NT2/D1 (cell line): ENCODE measurements at regions not wholly inside any gene's neighbourhood (a gene's known extent, or its start where the extent isn't known, plus 50 kb on each side); places are given as distances from the start of the nearest gene placed in this dataset.
"Not testable (repeated sequence)": the region's sequence is repeated elsewhere in the genome, so short reads cannot be mapped to it uniquely, and the experiment has no call there.

Source experiments
- DNase-seq: peaks from one replicate; pipeline ENCODE4 v3.0.0-alpha.2; 2011; ENCODE audit warnings: low read depth, low spot score
- H3K27me3 ChIP-seq: 2 replicates; pipeline ENCODE4 v1.6.0; 2011; ENCODE audit warnings: mild to moderate bottlenecking; ENCODE audit not compliant: insufficient read length, insufficient read depth
- H3K36me3 ChIP-seq: 2 replicates; pipeline ENCODE4 v1.6.1; 2011; ENCODE audit warnings: mild to moderate bottlenecking, low read length, mixed read lengths; ENCODE audit not compliant: insufficient read depth, insufficient read length
- H3K4me1 ChIP-seq: 2 replicates; pipeline ENCODE4 v1.5.1; 2011; ENCODE audit not compliant: insufficient read depth, insufficient read length
- H3K4me3 ChIP-seq: 2 replicates; pipeline ENCODE4 v1.5.1; 2011; ENCODE audit warnings: low read depth; ENCODE audit not compliant: insufficient read length
- H3K9ac ChIP-seq: 2 replicates; pipeline ENCODE4 v1.6.0; 2011; ENCODE audit warnings: low read depth; ENCODE audit not compliant: insufficient read length
- H3K9me3 ChIP-seq: 2 replicates; pipeline ENCODE4 v1.5.1; 2011; ENCODE audit warnings: mild to moderate bottlenecking, low read length; ENCODE audit not compliant: insufficient read depth
- SUZ12 ChIP-seq: IDR thresholded peaks from 2 replicates; pipeline ENCODE4 v1.6.1; 2011; ENCODE audit not compliant: insufficient read length, insufficient read depth; ENCODE audit errors: extremely low read depth
- YY1 ChIP-seq: IDR thresholded peaks from 2 replicates; pipeline ENCODE4 v1.6.1; 2011; ENCODE audit not compliant: insufficient read length, insufficient read depth
- ZNF274 ChIP-seq: IDR thresholded peaks from 2 replicates; pipeline ENCODE4 v1.6.1; 2011; ENCODE audit warnings: mild to moderate bottlenecking, low read depth, low read length

GRCh38 chr3:55143336-55143735, 215.5 kb upstream of the LRTM1 start:
- H3K4me3 ChIP-seq: no peak overlapping the region
- TF ChIP-seq YY1 (no peak), ZNF274 (no peak), SUZ12 (no peak)
- no peaks in the 10 kb centered on the region for H3K4me1 ChIP-seq
- no peak overlapping the region for H3K9ac ChIP-seq
- DNase-seq: no peak
- 0 out of 2 replicates have a peak, but pooled peaks cover 4% of the 10 kb centered on the region for H3K9me3 ChIP-seq
- no peaks in the 10 kb centered on the region for H3K36me3 ChIP-seq
- H3K27me3 ChIP-seq: no peaks in the 10 kb centered on the region

GRCh38 chr3:55136291-55136690, 208.4 kb upstream of the LRTM1 start:
- not testable (repeated sequence) for H3K4me3 ChIP-seq

GRCh38 chr3:55128225-55128823, 200.5 kb upstream of the LRTM1 start:
- Histone ChIP-seq H3K4me3 (no peak overlapping the region), H3K36me3 (no peaks in the 10 kb centered on the region), H3K4me1 (no peaks in the 10 kb centered on the region), H3K9me3 (no peaks in the 10 kb centered on the region), H3K9ac (no peak overlapping the region), H3K27me3 (no peaks in the 10 kb centered on the region)
- no peak for TF ChIP-seq SUZ12
- TF ChIP-seq YY1: no peak
- no peak for TF ChIP-seq ZNF274
- DNase-seq: no peak

More at GRCh38 chr3:55136291-55136690, 208.4 kb upstream of the LRTM1 start:
- DNase-seq, H3K9ac ChIP-seq, H3K4me1 ChIP-seq, H3K36me3 ChIP-seq, H3K27me3 ChIP-seq: not testable (repeated sequence)
- peaks cover 11% of the 10 kb centered on the region; the same call in 1 of the 2 replicates for H3K9me3 ChIP-seq

- H3K36me3 ChIP-seq: no peaks in the 10 kb centered on the region
- H3K27me3 ChIP-seq: no peaks in the 10 kb centered on the region
- DNase-seq: no peak
- TF ChIP-seq YY1 (no peak), SUZ12 (no peak), ZNF274 (no peak)
- H3K9me3 ChIP-seq: no peaks in the 10 kb centered on the region
- H3K4me3 ChIP-seq: no peak overlapping the region
- no peaks in the 10 kb centered on the region for H3K4me1 ChIP-seq
- H3K9ac ChIP-seq: no peak overlapping the region
These were observed 199.7 kb upstream of the LRTM1 start for GRCh38 chr3:55127565-55127964.

GRCh38 chr3:55124371-55124770, 196.5 kb upstream of the LRTM1 start:
- no peaks in the 10 kb centered on the region for H3K36me3 ChIP-seq
- H3K9me3 ChIP-seq: no peaks in the 10 kb centered on the region
- H3K4me1 ChIP-seq: no peaks in the 10 kb centered on the region
- TF ChIP-seq YY1 (no peak), SUZ12 (no peak), ZNF274 (no peak)
- H3K27me3 ChIP-seq: no peaks in the 10 kb centered on the region
- no peak overlapping the region for H3K4me3 ChIP-seq
- DNase-seq: no peak
- no peak overlapping the region for H3K9ac ChIP-seq
